HFF-Myc (cell line): ENCODE measurements at regions not wholly inside any gene's neighbourhood (a gene's known extent, or its start where the extent isn't known, plus 50 kb on each side); places are given as distances from the start of the nearest gene placed in this dataset.

Experiments used
- DNase-seq: peaks from one replicate; pipeline ENCODE4 v3.0.0-alpha.2; 2011; ENCODE audit warnings: low read depth; ENCODE audit errors: extremely low read depth
- H3K4me3 ChIP-seq: replicated peaks from 2 replicates; pipeline ENCODE4 v1.5.1; 2011; ENCODE audit warnings: low read depth, mild to moderate bottlenecking, control low read depth, low read length
- CTCF ChIP-seq: IDR thresholded peaks from 2 replicates; pipeline ENCODE4 v1.5.1; 2012; ENCODE audit warnings: mild to moderate bottlenecking, low read depth, low read length, control low read depth; ENCODE audit errors: missing control alignments

GRCh38 chr19:30896554-30896953 lies 452.7 kb downstream of the TSHZ3 start:
- TF ChIP-seq CTCF: no peak
- DNase-seq: no peak
- no peak overlapping the region for H3K4me3 ChIP-seq

- no peak overlapping the region for H3K4me3 ChIP-seq
- TF ChIP-seq CTCF: no peak
- no peak for DNase-seq
Observed at GRCh38 chr19:30895946-30896345, 453.3 kb downstream of the TSHZ3 start.

- DNase-seq: no peak
- no peak overlapping the region for H3K4me3 ChIP-seq
- no peak for TF ChIP-seq CTCF
Observed at GRCh38 chr19:30891051-30891450, 458.2 kb downstream of the TSHZ3 start.

GRCh38 chr19:30890033-30890432 lies 459.2 kb downstream of the TSHZ3 start:
- H3K4me3 ChIP-seq: no peak overlapping the region
- TF ChIP-seq CTCF: no peak
- DNase-seq: no peak

GRCh38 chr19:30888937-30889336 lies 460.3 kb downstream of the TSHZ3 start:
- no peak for TF ChIP-seq CTCF
- no peak for DNase-seq
- no peak overlapping the region for H3K4me3 ChIP-seq

- no peak for DNase-seq
- H3K4me3 ChIP-seq: no peak overlapping the region
- TF ChIP-seq CTCF: no peak
Observed at GRCh38 chr19:30887042-30887441, 462.2 kb downstream of the TSHZ3 start.

- no peak overlapping the region for H3K4me3 ChIP-seq
Observed at GRCh38 chr19:30886222-30886621, 463.0 kb downstream of the TSHZ3 start.

More at GRCh38 chr19:30886222-30886621, 463.0 kb downstream of the TSHZ3 start:
- TF ChIP-seq CTCF: no peak
- no peak for DNase-seq
